Hematopoietic multipotent progenitor cell treated with erythropoietin and hydrocortisone succinate and interleukin-3 and kit ligand, for 6 days (in vitro differentiated cells): ENCODE measurements at regions not wholly inside any gene's neighbourhood (a gene's known extent, or its start where the extent isn't known, plus 50 kb on each side); places are given as distances from the start of the nearest gene placed in this dataset.

Source experiments
- DNase-seq: peaks from one replicate; pipeline ENCODE4 v3.0.0-alpha.2; 2015

- no peak for DNase-seq
Measured at GRCh38 chr16:86171329-86171728, 272.4 kb downstream of the IRF8 start.

- DNase-seq, result no peak
Measured at GRCh38 chr16:86175816-86176215, 276.9 kb downstream of the IRF8 start.

GRCh38 chr16:86176462-86176861 lies 277.5 kb downstream of the IRF8 start:
- DNase-seq, result no peak

GRCh38 chr16:86180244-86180643 lies 281.3 kb downstream of the IRF8 start:
- DNase-seq, result no peak

GRCh38 chr16:86180780-86181179 lies 281.8 kb downstream of the IRF8 start:
- DNase-seq, result no peak

GRCh38 chr16:86181526-86181925 lies 282.6 kb downstream of the IRF8 start:
- no peak for DNase-seq

- DNase-seq, result no peak
Measured at GRCh38 chr16:86184185-86184584, 285.2 kb downstream of the IRF8 start.

GRCh38 chr16:86185089-86185488 lies 286.1 kb downstream of the IRF8 start:
- no peak for DNase-seq

- no peak for DNase-seq
Measured at GRCh38 chr16:86186313-86186712, 287.4 kb downstream of the IRF8 start.

GRCh38 chr16:86189934-86190333 lies 291.0 kb downstream of the IRF8 start:
- no peak for DNase-seq

GRCh38 chr16:86191663-86192062 lies 292.7 kb downstream of the IRF8 start:
- no peak for DNase-seq

GRCh38 chr16:86193528-86194193 lies 294.7 kb downstream of the IRF8 start:
- no peak for DNase-seq

GRCh38 chr16:86195863-86196630 lies 297.1 kb downstream of the IRF8 start:
- DNase-seq, result no peak

GRCh38 chr16:86196687-86197391 lies 297.9 kb downstream of the IRF8 start:
- no peak for DNase-seq

GRCh38 chr16:86198206-86199118 lies 299.5 kb downstream of the IRF8 start:
- no peak for DNase-seq

GRCh38 chr16:86199182-86199581 lies 300.2 kb downstream of the IRF8 start:
- DNase-seq, result no peak

GRCh38 chr16:86199871-86200695 lies 301.1 kb downstream of the IRF8 start:
- DNase-seq, result no peak

GRCh38 chr16:86200722-86201121 lies 301.8 kb downstream of the IRF8 start:
- DNase-seq, result no peak

GRCh38 chr16:86201746-86202145 lies 302.8 kb downstream of the IRF8 start:
- DNase-seq, result no peak

- DNase-seq, result no peak
Measured at GRCh38 chr16:86202267-86202666, 303.3 kb downstream of the IRF8 start.

- DNase-seq, result no peak
Measured at GRCh38 chr16:86202760-86203426, 303.9 kb downstream of the IRF8 start.
